ENCODE measurements at regions not wholly inside any gene's neighbourhood (a gene's known extent, or its start where the extent isn't known, plus 50 kb on each side); places are given as distances from the start of the nearest gene placed in this dataset.

GRCh38 chr7:21167942-21168341 lies 259.9 kb upstream of the SP4 start:
- intact Hi-C loops (cut with micrococcal nuclease) = no loop called here
- no peak overlapping the region for H3K27ac Mint-ChIP-seq
- H3K4me3 Mint-ChIP-seq = peak overlapping the region in 1 of 2 donors; percentile 4
- no peaks in the 10 kb centered on the region for H3K4me1 Mint-ChIP-seq
- no peaks in the 10 kb centered on the region for H3K79me2 ChIP-seq (ENCODE audit: insufficient read depth, low read length)
- no peak for DNase-seq
- H3K27me3 ChIP-seq (ENCODE audit: control insufficient read depth in 2 of 2, insufficient read depth in 2 of 2, low read length in 2 of 2) = peaks cover 0 to 25% of the 10 kb centered on the region in 2 donors
- H3K4me2 ChIP-seq (replicated peaks; ENCODE audit: extremely low read depth, low read length, poor library complexity, severe bottlenecking) = no peak overlapping the region
- H3K9me3 Mint-ChIP-seq = peaks cover 0 to 20% (median 8%) of the 10 kb centered on the region in 7 donors
- no CpG with 5 or more reads among the region's 2 CpGs for WGBS (ENCODE audit: insufficient coverage)
- H3K9me3 ChIP-seq (replicated peaks in 1 of 2; ENCODE audit: control insufficient read depth in 1 of 2, insufficient read depth in 1 of 2, low read length in 2 of 2) = peaks cover 0 to 3% of the 10 kb centered on the region in 2 donors
- no peak overlapping the region for H3K9ac ChIP-seq (ENCODE audit: insufficient read depth, low read length, poor library complexity, severe bottlenecking)
- no peaks in the 10 kb centered on the region for H4K20me1 ChIP-seq (ENCODE audit: insufficient read depth, low read length)
- H3K36me3 ChIP-seq (replicated peaks in 1 of 2; ENCODE audit: control insufficient read depth in 1 of 2, insufficient read depth in 2 of 2, low read length in 2 of 2) = no peaks in the 10 kb centered on the region
- peaks cover 12 to 18% (median 15%) of the 10 kb centered on the region in 3 donors for H3K27me3 Mint-ChIP-seq (ENCODE audit: low read depth in 3 of 3)
- H3K4me3 ChIP-seq (replicated peaks in 1 of 3; ENCODE audit: low read depth in 2 of 3, low read length in 3 of 3) = no peak overlapping the region
- H3K36me3 Mint-ChIP-seq = no peaks in the 10 kb centered on the region
- H3K27ac ChIP-seq (ENCODE audit: low read depth in 1 of 2, low read length in 2 of 2) = no peak overlapping the region
- H3K4me1 ChIP-seq (ENCODE audit: control insufficient read depth in 1 of 2, insufficient read depth in 2 of 2, low read length in 2 of 2) = no peaks in the 10 kb centered on the region
- H2AFZ ChIP-seq (ENCODE audit: insufficient read depth, low read depth, low read length, poor library complexity, severe bottlenecking) = no peak overlapping the region
- TF ChIP-seq CTCF (IDR thresholded peaks at IDR 0.05) = no peak

GRCh38 chr7:21169667-21170580 lies 258.0 kb upstream of the SP4 start:
- no peak for DNase-seq
- WGBS (ENCODE audit: insufficient coverage) = 60% methylated on average over 18 of the region's 30 CpGs
- H2AFZ ChIP-seq (ENCODE audit: insufficient read depth, low read depth, low read length, poor library complexity, severe bottlenecking) = no peak overlapping the region
- peaks cover 0 to 3% of the 10 kb centered on the region in 2 donors for H3K9me3 ChIP-seq (replicated peaks in 1 of 2; ENCODE audit: control insufficient read depth in 1 of 2, insufficient read depth in 1 of 2, low read length in 2 of 2)
- H3K9ac ChIP-seq (ENCODE audit: insufficient read depth, low read length, poor library complexity, severe bottlenecking) = no peak overlapping the region
- no peaks in the 10 kb centered on the region for H3K4me1 ChIP-seq (ENCODE audit: control insufficient read depth in 1 of 2, insufficient read depth in 2 of 2, low read length in 2 of 2)
- Mint-ChIP-seq H3K27ac (no peak overlapping the region), H3K9me3 (peaks cover 0 to 17% (median 7%) of the 10 kb centered on the region in 7 donors), H3K36me3 (no peaks in the 10 kb centered on the region), H3K27me3 (ENCODE audit: low read depth in 3 of 3) (peaks cover 12 to 21% (median 15%) of the 10 kb centered on the region in 3 donors), H3K4me1 (no peaks in the 10 kb centered on the region), H3K4me3 (no peak overlapping the region)
- no peaks in the 10 kb centered on the region for H3K79me2 ChIP-seq (ENCODE audit: insufficient read depth, low read length)
- intact Hi-C loops (cut with micrococcal nuclease) = no loop called here
- peaks cover 0 to 25% of the 10 kb centered on the region in 2 donors for H3K27me3 ChIP-seq (ENCODE audit: control insufficient read depth in 2 of 2, insufficient read depth in 2 of 2, low read length in 2 of 2)
- H3K4me2 ChIP-seq (replicated peaks; ENCODE audit: extremely low read depth, low read length, poor library complexity, severe bottlenecking) = no peak overlapping the region
- no peaks in the 10 kb centered on the region for H3K36me3 ChIP-seq (replicated peaks in 1 of 2; ENCODE audit: control insufficient read depth in 1 of 2, insufficient read depth in 2 of 2, low read length in 2 of 2)
- no peaks in the 10 kb centered on the region for H4K20me1 ChIP-seq (ENCODE audit: insufficient read depth, low read length)
- H3K4me3 ChIP-seq (replicated peaks in 1 of 3; ENCODE audit: low read depth in 2 of 3, low read length in 3 of 3) = no peak overlapping the region
- H3K27ac ChIP-seq (ENCODE audit: low read depth in 1 of 2, low read length in 2 of 2) = no peak overlapping the region
- no peak for TF ChIP-seq CTCF (IDR thresholded peaks at IDR 0.05)

Measured in CD14-positive monocyte (primary cell).